Left lobe of liver (tissue), 2 donors: ENCODE measurements at regions not wholly inside any gene's neighbourhood (a gene's known extent, or its start where the extent isn't known, plus 50 kb on each side); places are given as distances from the start of the nearest gene placed in this dataset.
"Not testable (repeated sequence)": the region's sequence is repeated elsewhere in the genome, so short reads cannot be mapped to it uniquely, and the experiment has no call there.

Experiments
- ATAC-seq: fragments of 200-7000 bp; cut with Tn5 transposase; one replicate; pipeline ENCODE4 v1.9.1; 2020; ENCODE audit warnings: mild to moderate bottlenecking, moderate library complexity
- DNase-seq: peaks from one replicate; pipeline ENCODE4 v3.0.0-alpha.2; 2020; ENCODE audit warnings: low spot score
- donor health status: DM: no; HTN: no; CAD: no; lungs with moderate emphysema.
- donor health status: DM: no; HTN: yes; CAD: no.

- DNase-seq (no peak), ATAC-seq (no peak)
Measured at GRCh38 chr5:164071671-164072070, 566.3 kb downstream of the MAT2B start.

- no peak for ATAC-seq
- DNase-seq: no peak
Measured at GRCh38 chr5:164073081-164073480, 567.7 kb downstream of the MAT2B start.

- no peak for ATAC-seq
- DNase-seq: no peak
Measured at GRCh38 chr5:164076556-164076955, 571.1 kb downstream of the MAT2B start.

GRCh38 chr5:164090358-164090757 lies 584.9 kb downstream of the MAT2B start:
- ATAC-seq (no peak), DNase-seq (no peak)

GRCh38 chr5:164091836-164092235 lies 586.4 kb downstream of the MAT2B start:
- DNase-seq (no peak), ATAC-seq (no peak)

GRCh38 chr5:164094291-164094690 lies 588.9 kb downstream of the MAT2B start:
- DNase-seq: no peak
- no peak for ATAC-seq

GRCh38 chr5:164097749-164098148 lies 592.3 kb downstream of the MAT2B start:
- ATAC-seq (no peak), DNase-seq (no peak)

GRCh38 chr5:164098531-164098930 lies 593.1 kb downstream of the MAT2B start:
- no peak for DNase-seq
- ATAC-seq: no peak

GRCh38 chr5:164098979-164099378 lies 593.6 kb downstream of the MAT2B start:
- no peak for DNase-seq
- ATAC-seq: no peak

- no peak for DNase-seq
- no peak for ATAC-seq
Measured at GRCh38 chr5:164115420-164115819, 610.0 kb downstream of the MAT2B start.

GRCh38 chr5:164119806-164120447 lies 614.5 kb downstream of the MAT2B start:
- no peak for ATAC-seq
- no peak for DNase-seq

- ATAC-seq (no peak), DNase-seq (no peak)
Measured at GRCh38 chr5:164127527-164127926, 622.1 kb downstream of the MAT2B start.

GRCh38 chr5:164132358-164132757 lies 626.9 kb downstream of the MAT2B start:
- ATAC-seq: no peak
- no peak for DNase-seq

GRCh38 chr5:164137095-164137494 lies 631.7 kb downstream of the MAT2B start:
- no peak for ATAC-seq
- DNase-seq: no peak

- DNase-seq (no peak), ATAC-seq (no peak)
Measured at GRCh38 chr5:164139423-164139822, 634.0 kb downstream of the MAT2B start.

- DNase-seq (no peak), ATAC-seq (no peak)
Measured at GRCh38 chr5:164145458-164145857, 640.0 kb downstream of the MAT2B start.

GRCh38 chr5:164146223-164146622 lies 640.8 kb downstream of the MAT2B start:
- DNase-seq (no peak), ATAC-seq (no peak)

GRCh38 chr5:164148292-164148691 lies 642.9 kb downstream of the MAT2B start:
- ATAC-seq (no peak), DNase-seq (no peak)

- not testable (repeated sequence) for DNase-seq, ATAC-seq
Measured at GRCh38 chr5:164152539-164152938, 647.1 kb downstream of the MAT2B start.

- no peak for ATAC-seq
- no peak for DNase-seq
Measured at GRCh38 chr5:164153469-164154172, 648.2 kb downstream of the MAT2B start.

- ATAC-seq (no peak), DNase-seq (no peak)
Measured at GRCh38 chr5:164170814-164171213, 665.4 kb downstream of the MAT2B start.

- no peak for DNase-seq
- no peak for ATAC-seq
Measured at GRCh38 chr5:164175083-164175482, 669.7 kb downstream of the MAT2B start.

GRCh38 chr5:164179406-164179805 lies 674.0 kb downstream of the MAT2B start:
- no peak for DNase-seq
- no peak for ATAC-seq
